ENCODE measurements at regions not wholly inside any gene's neighbourhood (a gene's known extent, or its start where the extent isn't known, plus 50 kb on each side); places are given as distances from the start of the nearest gene placed in this dataset.

DNA sequence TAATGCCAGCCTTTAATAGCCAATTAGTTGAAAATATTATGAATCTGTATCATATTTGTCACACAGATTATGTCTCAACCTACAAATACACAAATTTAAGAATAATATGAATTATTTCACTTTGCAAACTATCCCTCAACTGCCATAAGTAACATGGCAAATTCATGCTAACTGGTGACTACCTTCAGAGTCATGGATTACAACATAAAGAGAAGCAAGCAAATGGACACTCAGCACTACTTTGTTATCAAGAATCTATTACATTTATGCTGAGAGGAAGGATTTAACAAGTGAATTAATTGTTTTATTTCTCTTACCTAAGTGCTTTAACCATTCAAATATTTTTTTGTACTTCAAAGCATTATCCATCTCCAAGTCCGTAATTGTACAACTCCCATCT, 103.1 kb upstream of the BCL6 start:
- 95% methylated on average over 1 of the region's 1 CpG for WGBS (ENCODE audit: missing lambda C conversion rate)
- H3K27ac ChIP-seq: no peak overlapping the region
- ATAC-seq (no peak), FAIRE-seq (no peak), DNase-seq (ENCODE audit: low read depth in 1 of 2, low spot score in 1 of 2) (no peak)
- POLR2A ChIA-PET: no interaction called here
- H3K4me2 ChIP-seq: no peak overlapping the region
- no peak overlapping the region for H3K4me3 ChIP-seq
- CTCF ChIA-PET: interaction anchor here (0.6 kb wide), 1 partner anchor 25 kb away, joined by 3 read pairs; no protein-coding TSS in a partner anchor
- TF ChIP-seq POLR2AphosphoS2 (conservative IDR thresholded peaks at IDR 0.05; ENCODE audit: low read length) (no peak), NPAS2 (CRISPR knock-in tag; IDR thresholded peaks at IDR 0.05; ENCODE audit: borderline replicate concordance) (no peak)
- H3K9me3 ChIP-seq: peaks cover 10% of the 10 kb centered on the region; the same call in 2 of the 3 replicates
- H3K4me1 ChIP-seq: no peaks in the 10 kb centered on the region

DNA sequence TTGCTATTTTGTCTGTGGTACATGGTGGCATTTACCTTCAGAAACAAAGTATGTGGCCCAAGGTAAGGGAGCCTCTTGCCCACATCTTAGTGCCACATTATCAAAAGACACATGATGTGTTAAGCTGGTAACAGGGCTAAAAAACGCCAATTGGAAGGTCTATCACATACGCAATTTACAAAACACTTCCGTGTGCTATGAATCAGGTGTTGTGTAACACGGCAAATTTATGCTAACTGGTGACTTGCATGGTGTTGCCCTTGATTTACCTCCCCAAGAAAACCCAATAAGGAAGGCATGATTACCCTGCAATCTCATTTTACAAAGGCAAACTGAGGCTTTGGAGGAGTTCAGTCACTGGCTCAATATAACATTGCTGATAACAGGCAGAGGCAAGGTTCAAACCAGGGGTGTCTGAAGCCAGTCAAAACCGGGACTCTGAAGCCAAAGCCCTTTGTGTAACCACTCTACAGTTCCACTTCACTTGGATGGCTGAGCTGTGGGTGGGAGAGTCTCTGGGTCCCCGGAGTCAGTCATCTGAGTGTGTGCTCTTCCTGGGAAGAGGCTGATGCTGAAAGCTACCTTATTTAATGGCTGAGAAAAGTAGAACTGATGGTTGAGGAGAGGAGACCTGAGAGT, 103.9 kb upstream of the BCL6 start:
- Histone ChIP-seq H3K9me3 (peaks cover 10% of the 10 kb centered on the region; the same call in 2 of the 3 replicates), H3K27ac (no peak overlapping the region), H3K4me1 (no peaks in the 10 kb centered on the region), H3K4me2 (no peak overlapping the region), H3K4me3 (no peak overlapping the region)
- DNase-seq (ENCODE audit: low read depth in 1 of 2, low spot score in 1 of 2): no peak
- ATAC-seq: no peak
- FAIRE-seq: no peak
- POLR2A ChIA-PET: no interaction called here
- TF ChIP-seq, protein P1, sequence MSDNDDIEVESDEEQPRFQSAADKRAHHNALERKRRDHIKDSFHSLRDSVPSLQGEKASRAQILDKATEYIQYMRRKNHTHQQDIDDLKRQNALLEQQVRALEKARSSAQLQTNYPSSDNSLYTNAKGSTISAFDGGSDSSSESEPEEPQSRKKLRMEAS (IDR thresholded peaks at IDR 0.05): no peak
- TF ChIP-seq RNF2 (IDR thresholded peaks at IDR 0.05; ENCODE audit: borderline replicate concordance, low read depth): no peak
- no peak for TF ChIP-seq FOSB (CRISPR knock-in tag; IDR thresholded peaks at IDR 0.05)
- TF ChIP-seq, protein P2, sequence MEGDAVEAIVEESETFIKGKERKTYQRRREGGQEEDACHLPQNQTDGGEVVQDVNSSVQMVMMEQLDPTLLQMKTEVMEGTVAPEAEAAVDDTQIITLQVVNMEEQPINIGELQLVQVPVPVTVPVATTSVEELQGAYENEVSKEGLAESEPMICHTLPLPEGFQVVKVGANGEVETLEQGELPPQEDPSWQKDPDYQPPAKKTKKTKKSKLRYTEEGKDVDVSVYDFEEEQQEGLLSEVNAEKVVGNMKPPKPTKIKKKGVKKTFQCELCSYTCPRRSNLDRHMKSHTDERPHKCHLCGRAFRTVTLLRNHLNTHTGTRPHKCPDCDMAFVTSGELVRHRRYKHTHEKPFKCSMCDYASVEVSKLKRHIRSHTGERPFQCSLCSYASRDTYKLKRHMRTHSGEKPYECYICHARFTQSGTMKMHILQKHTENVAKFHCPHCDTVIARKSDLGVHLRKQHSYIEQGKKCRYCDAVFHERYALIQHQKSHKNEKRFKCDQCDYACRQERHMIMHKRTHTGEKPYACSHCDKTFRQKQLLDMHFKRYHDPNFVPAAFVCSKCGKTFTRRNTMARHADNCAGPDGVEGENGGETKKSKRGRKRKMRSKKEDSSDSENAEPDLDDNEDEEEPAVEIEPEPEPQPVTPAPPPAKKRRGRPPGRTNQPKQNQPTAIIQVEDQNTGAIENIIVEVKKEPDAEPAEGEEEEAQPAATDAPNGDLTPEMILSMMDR (IDR thresholded peaks at IDR 0.05): no peak
- no peak for TF ChIP-seq RAD21 (conservative IDR thresholded peaks at IDR 0.05 in 1 of 2, IDR thresholded peaks at IDR 0.05 in 1 of 2)
- TF ChIP-seq HOXA7 (CRISPR knock-in tag; IDR thresholded peaks at IDR 0.05): no peak
- no peak for TF ChIP-seq CBX2 (IDR thresholded peaks at IDR 0.05; ENCODE audit: borderline replicate concordance, low read depth)
- no peak for TF ChIP-seq POLR2A (IDR thresholded peaks at IDR 0.05; ENCODE audit: low read length)
- no peak for TF ChIP-seq HDAC2 (IDR thresholded peaks at IDR 0.05)
- no peak for TF ChIP-seq MAFK (IDR thresholded peaks at IDR 0.05; ENCODE audit: partially characterized antibody)
- TF ChIP-seq, protein P3, sequence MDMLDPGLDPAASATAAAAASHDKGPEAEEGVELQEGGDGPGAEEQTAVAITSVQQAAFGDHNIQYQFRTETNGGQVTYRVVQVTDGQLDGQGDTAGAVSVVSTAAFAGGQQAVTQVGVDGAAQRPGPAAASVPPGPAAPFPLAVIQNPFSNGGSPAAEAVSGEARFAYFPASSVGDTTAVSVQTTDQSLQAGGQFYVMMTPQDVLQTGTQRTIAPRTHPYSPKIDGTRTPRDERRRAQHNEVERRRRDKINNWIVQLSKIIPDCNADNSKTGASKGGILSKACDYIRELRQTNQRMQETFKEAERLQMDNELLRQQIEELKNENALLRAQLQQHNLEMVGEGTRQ (IDR thresholded peaks at IDR 0.05): no peak
- no peak for TF ChIP-seq BHLHE40 (IDR thresholded peaks at IDR 0.05; ENCODE audit: low read depth, low read length)
- TF ChIP-seq GATA3 (IDR thresholded peaks at IDR 0.05; ENCODE audit: borderline replicate concordance): no peak
- no peak for TF ChIP-seq RCOR1 (IDR thresholded peaks at IDR 0.05; ENCODE audit: low read depth, low read length)
- TF ChIP-seq ZSCAN20 (CRISPR knock-in tag; IDR thresholded peaks at IDR 0.05): no peak
- TF ChIP-seq, protein P4, sequence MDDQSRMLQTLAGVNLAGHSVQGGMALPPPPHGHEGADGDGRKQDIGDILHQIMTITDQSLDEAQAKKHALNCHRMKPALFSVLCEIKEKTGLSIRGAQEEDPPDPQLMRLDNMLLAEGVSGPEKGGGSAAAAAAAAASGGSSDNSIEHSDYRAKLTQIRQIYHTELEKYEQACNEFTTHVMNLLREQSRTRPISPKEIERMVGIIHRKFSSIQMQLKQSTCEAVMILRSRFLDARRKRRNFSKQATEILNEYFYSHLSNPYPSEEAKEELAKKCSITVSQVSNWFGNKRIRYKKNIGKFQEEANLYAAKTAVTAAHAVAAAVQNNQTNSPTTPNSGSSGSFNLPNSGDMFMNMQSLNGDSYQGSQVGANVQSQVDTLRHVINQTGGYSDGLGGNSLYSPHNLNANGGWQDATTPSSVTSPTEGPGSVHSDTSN (IDR thresholded peaks at IDR 0.05): no peak
- TF ChIP-seq, protein P5, sequence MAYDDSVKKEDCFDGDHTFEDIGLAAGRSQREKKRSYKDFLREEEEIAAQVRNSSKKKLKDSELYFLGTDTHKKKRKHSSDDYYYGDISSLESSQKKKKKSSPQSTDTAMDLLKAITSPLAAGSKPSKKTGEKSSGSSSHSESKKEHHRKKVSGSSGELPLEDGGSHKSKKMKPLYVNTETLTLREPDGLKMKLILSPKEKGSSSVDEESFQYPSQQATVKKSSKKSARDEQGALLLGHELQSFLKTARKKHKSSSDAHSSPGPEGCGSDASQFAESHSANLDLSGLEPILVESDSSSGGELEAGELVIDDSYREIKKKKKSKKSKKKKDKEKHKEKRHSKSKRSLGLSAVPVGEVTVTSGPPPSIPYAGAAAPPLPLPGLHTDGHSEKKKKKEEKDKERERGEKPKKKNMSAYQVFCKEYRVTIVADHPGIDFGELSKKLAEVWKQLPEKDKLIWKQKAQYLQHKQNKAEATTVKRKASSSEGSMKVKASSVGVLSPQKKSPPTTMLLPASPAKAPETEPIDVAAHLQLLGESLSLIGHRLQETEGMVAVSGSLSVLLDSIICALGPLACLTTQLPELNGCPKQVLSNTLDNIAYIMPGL (CRISPR knock-in tag; IDR thresholded peaks at IDR 0.05; ENCODE audit: borderline replicate concordance): no peak
- TF ChIP-seq KDM5A (IDR thresholded peaks at IDR 0.05): no peak
- TF ChIP-seq, protein P6, sequence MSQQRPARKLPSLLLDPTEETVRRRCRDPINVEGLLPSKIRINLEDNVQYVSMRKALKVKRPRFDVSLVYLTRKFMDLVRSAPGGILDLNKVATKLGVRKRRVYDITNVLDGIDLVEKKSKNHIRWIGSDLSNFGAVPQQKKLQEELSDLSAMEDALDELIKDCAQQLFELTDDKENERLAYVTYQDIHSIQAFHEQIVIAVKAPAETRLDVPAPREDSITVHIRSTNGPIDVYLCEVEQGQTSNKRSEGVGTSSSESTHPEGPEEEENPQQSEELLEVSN (IDR thresholded peaks at IDR 0.05; ENCODE audit: borderline replicate concordance, low read depth): no peak
- TF ChIP-seq NPAS2 (CRISPR knock-in tag; IDR thresholded peaks at IDR 0.05; ENCODE audit: borderline replicate concordance): no peak
- CTCF ChIA-PET: no interaction called here
- WGBS (ENCODE audit: missing lambda C conversion rate): 86% methylated on average over 5 of the region's 6 CpGs

Data from A549 (cell line).